ENCODE measurements at regions not wholly inside any gene's neighbourhood (a gene's known extent, or its start where the extent isn't known, plus 50 kb on each side); places are given as distances from the start of the nearest gene placed in this dataset.
"Not testable (repeated sequence)": the region's sequence is repeated elsewhere in the genome, so short reads cannot be mapped to it uniquely, and the experiment has no call there.

- H4K5ac ChIP-seq (ENCODE audit: low read length); H3K79me2 ChIP-seq (ENCODE audit: control insufficient read depth, insufficient read depth, low read length); H3K36me3 ChIP-seq (ENCODE audit: control insufficient read depth, insufficient read depth, low read length); H3K79me1 ChIP-seq (ENCODE audit: low read length); H3K56ac ChIP-seq (ENCODE audit: low read length); H2AK5ac ChIP-seq (ENCODE audit: low read length); H3K18ac ChIP-seq (ENCODE audit: low read length); H3K4me1 ChIP-seq (ENCODE audit: control insufficient read depth, low read depth, low read length); H3K4me3 ChIP-seq (ENCODE audit: low read length); H3K27me3 ChIP-seq (ENCODE audit: insufficient read depth, low read length, poor library complexity); H3K4me2 ChIP-seq (ENCODE audit: low read length); H3K9ac ChIP-seq (ENCODE audit: low read length); H3K4ac ChIP-seq (ENCODE audit: low read depth, low read length); H2BK15ac ChIP-seq (replicated peaks; ENCODE audit: low read depth); H3K27ac ChIP-seq (ENCODE audit: low read depth, low read length); H3K23ac ChIP-seq (ENCODE audit: low read length); H2BK120ac ChIP-seq (ENCODE audit: low read depth, low read length); H2BK5ac ChIP-seq (ENCODE audit: low read length); DNase-seq; H4K8ac ChIP-seq (ENCODE audit: low read depth, low read length): not testable (repeated sequence)
- 100% methylated on average over 1 of the region's 2 CpGs for WGBS (ENCODE audit: extremely low coverage, insufficient coverage, low lambda C conversion rate)
Measured at GRCh38 chr11:67940440-67940839, 63.5 kb downstream of the UNC93B1 start.

- DNase-seq; H2BK120ac ChIP-seq (ENCODE audit: low read depth, low read length); H4K5ac ChIP-seq (ENCODE audit: low read length); H4K8ac ChIP-seq (ENCODE audit: low read depth, low read length); H3K23ac ChIP-seq (ENCODE audit: low read length); H3K56ac ChIP-seq (ENCODE audit: low read length); H3K27me3 ChIP-seq (ENCODE audit: insufficient read depth, low read length, poor library complexity); H2BK15ac ChIP-seq (replicated peaks; ENCODE audit: low read depth); H3K4me3 ChIP-seq (ENCODE audit: low read length); H3K36me3 ChIP-seq (ENCODE audit: control insufficient read depth, insufficient read depth, low read length); H3K27ac ChIP-seq (ENCODE audit: low read depth, low read length); H3K79me2 ChIP-seq (ENCODE audit: control insufficient read depth, insufficient read depth, low read length); H3K4me1 ChIP-seq (ENCODE audit: control insufficient read depth, low read depth, low read length); H2BK5ac ChIP-seq (ENCODE audit: low read length); H3K79me1 ChIP-seq (ENCODE audit: low read length); H3K18ac ChIP-seq (ENCODE audit: low read length); H2AK5ac ChIP-seq (ENCODE audit: low read length); H3K9ac ChIP-seq (ENCODE audit: low read length); H3K4me2 ChIP-seq (ENCODE audit: low read length); H3K4ac ChIP-seq (ENCODE audit: low read depth, low read length): not testable (repeated sequence)
- no CpG with 5 or more reads among the region's 4 CpGs for WGBS (ENCODE audit: extremely low coverage, insufficient coverage, low lambda C conversion rate)
Measured at GRCh38 chr11:67938964-67939363, 64.9 kb downstream of the UNC93B1 start.

- not testable (repeated sequence) for H2BK5ac ChIP-seq (ENCODE audit: low read length); H2BK15ac ChIP-seq (replicated peaks; ENCODE audit: low read depth); H3K4me2 ChIP-seq (ENCODE audit: low read length); H3K27ac ChIP-seq (ENCODE audit: low read depth, low read length); H3K4me1 ChIP-seq (ENCODE audit: control insufficient read depth, low read depth, low read length); H3K36me3 ChIP-seq (ENCODE audit: control insufficient read depth, insufficient read depth, low read length); H2BK120ac ChIP-seq (ENCODE audit: low read depth, low read length); H3K23ac ChIP-seq (ENCODE audit: low read length); H4K5ac ChIP-seq (ENCODE audit: low read length); H2AK5ac ChIP-seq (ENCODE audit: low read length); H3K27me3 ChIP-seq (ENCODE audit: insufficient read depth, low read length, poor library complexity); DNase-seq; H3K56ac ChIP-seq (ENCODE audit: low read length); H3K4me3 ChIP-seq (ENCODE audit: low read length); H3K18ac ChIP-seq (ENCODE audit: low read length); H3K79me1 ChIP-seq (ENCODE audit: low read length); H4K8ac ChIP-seq (ENCODE audit: low read depth, low read length); H3K79me2 ChIP-seq (ENCODE audit: control insufficient read depth, insufficient read depth, low read length); H3K9ac ChIP-seq (ENCODE audit: low read length)
- WGBS (ENCODE audit: extremely low coverage, insufficient coverage, low lambda C conversion rate): no CpG with 5 or more reads among the region's 3 CpGs
- H3K4ac ChIP-seq (ENCODE audit: low read depth, low read length): peak overlapping the region; percentile 3
Measured at GRCh38 chr11:67938371-67938770, 65.5 kb downstream of the UNC93B1 start.

GRCh38 chr11:67923565-67923964 lies 80.3 kb downstream of the UNC93B1 start:
- not testable (repeated sequence) for H3K4me3 ChIP-seq (ENCODE audit: low read length); H3K18ac ChIP-seq (ENCODE audit: low read length); H2AK5ac ChIP-seq (ENCODE audit: low read length); H3K79me1 ChIP-seq (ENCODE audit: low read length); DNase-seq; H2BK120ac ChIP-seq (ENCODE audit: low read depth, low read length); H3K4me2 ChIP-seq (ENCODE audit: low read length); H4K5ac ChIP-seq (ENCODE audit: low read length); H3K4ac ChIP-seq (ENCODE audit: low read depth, low read length); H3K27ac ChIP-seq (ENCODE audit: low read depth, low read length); H2BK5ac ChIP-seq (ENCODE audit: low read length); H3K27me3 ChIP-seq (ENCODE audit: insufficient read depth, low read length, poor library complexity); H3K9ac ChIP-seq (ENCODE audit: low read length); H3K56ac ChIP-seq (ENCODE audit: low read length); H3K36me3 ChIP-seq (ENCODE audit: control insufficient read depth, insufficient read depth, low read length); H3K79me2 ChIP-seq (ENCODE audit: control insufficient read depth, insufficient read depth, low read length); H3K4me1 ChIP-seq (ENCODE audit: control insufficient read depth, low read depth, low read length); H3K23ac ChIP-seq (ENCODE audit: low read length); H4K8ac ChIP-seq (ENCODE audit: low read depth, low read length); H2BK15ac ChIP-seq (replicated peaks; ENCODE audit: low read depth)
- WGBS (ENCODE audit: extremely low coverage, insufficient coverage, low lambda C conversion rate): no CpG with 5 or more reads among the region's 7 CpGs

- not testable (repeated sequence) for DNase-seq; H3K56ac ChIP-seq (ENCODE audit: low read length); H3K23ac ChIP-seq (ENCODE audit: low read length); H3K79me1 ChIP-seq (ENCODE audit: low read length); H4K8ac ChIP-seq (ENCODE audit: low read depth, low read length); H3K79me2 ChIP-seq (ENCODE audit: control insufficient read depth, insufficient read depth, low read length); H2BK15ac ChIP-seq (replicated peaks; ENCODE audit: low read depth); H3K9ac ChIP-seq (ENCODE audit: low read length); H4K5ac ChIP-seq (ENCODE audit: low read length); H3K4ac ChIP-seq (ENCODE audit: low read depth, low read length); H2BK120ac ChIP-seq (ENCODE audit: low read depth, low read length); H3K36me3 ChIP-seq (ENCODE audit: control insufficient read depth, insufficient read depth, low read length); H3K4me1 ChIP-seq (ENCODE audit: control insufficient read depth, low read depth, low read length); H3K4me2 ChIP-seq (ENCODE audit: low read length); H3K27me3 ChIP-seq (ENCODE audit: insufficient read depth, low read length, poor library complexity); H3K4me3 ChIP-seq (ENCODE audit: low read length); H3K27ac ChIP-seq (ENCODE audit: low read depth, low read length); H2BK5ac ChIP-seq (ENCODE audit: low read length); H3K18ac ChIP-seq (ENCODE audit: low read length); H2AK5ac ChIP-seq (ENCODE audit: low read length)
- no CpG with 5 or more reads among the region's 6 CpGs for WGBS (ENCODE audit: extremely low coverage, insufficient coverage, low lambda C conversion rate)
Measured at GRCh38 chr11:67920546-67920945, 83.4 kb downstream of the UNC93B1 start.

GRCh38 chr11:67912184-67912583 lies 91.7 kb downstream of the UNC93B1 start:
- H3K27me3 ChIP-seq (ENCODE audit: insufficient read depth, low read length, poor library complexity); H3K23ac ChIP-seq (ENCODE audit: low read length); H2BK5ac ChIP-seq (ENCODE audit: low read length); H3K18ac ChIP-seq (ENCODE audit: low read length); H3K36me3 ChIP-seq (ENCODE audit: control insufficient read depth, insufficient read depth, low read length); H3K4me1 ChIP-seq (ENCODE audit: control insufficient read depth, low read depth, low read length); H2AK5ac ChIP-seq (ENCODE audit: low read length); DNase-seq; H3K56ac ChIP-seq (ENCODE audit: low read length); H3K4me2 ChIP-seq (ENCODE audit: low read length); H2BK15ac ChIP-seq (replicated peaks; ENCODE audit: low read depth); H3K9ac ChIP-seq (ENCODE audit: low read length); H3K4ac ChIP-seq (ENCODE audit: low read depth, low read length); H4K8ac ChIP-seq (ENCODE audit: low read depth, low read length); H4K5ac ChIP-seq (ENCODE audit: low read length); H3K4me3 ChIP-seq (ENCODE audit: low read length); H3K79me2 ChIP-seq (ENCODE audit: control insufficient read depth, insufficient read depth, low read length); H3K79me1 ChIP-seq (ENCODE audit: low read length); H2BK120ac ChIP-seq (ENCODE audit: low read depth, low read length); H3K27ac ChIP-seq (ENCODE audit: low read depth, low read length): not testable (repeated sequence)
- no CpG with 5 or more reads among the region's 3 CpGs for WGBS (ENCODE audit: extremely low coverage, insufficient coverage, low lambda C conversion rate)
